WTC11 (cell line): ENCODE measurements at regions not wholly inside any gene's neighbourhood (a gene's known extent, or its start where the extent isn't known, plus 50 kb on each side); places are given as distances from the start of the nearest gene placed in this dataset.

Experiments
- ATAC-seq: fragments of 200-7000 bp; cut with Tn5 transposase; 2 replicates; pipeline ENCODE4 v1.10.0; 2021; ENCODE audit warnings: mild to moderate bottlenecking, moderate library complexity
- CTCF ChIA-PET: fragments of 300-600 bp; sonication (Branson Sonifier 250); formaldehyde crosslinking; loops from one replicate; lab custom pipeline; 2021; ENCODE audit warnings: antibody characterized with exemption; lab: Charles Lee
- POLR2A ChIA-PET: fragments of 350-600 bp; sonication (Branson Sonifier 250); formaldehyde crosslinking; loops from one replicate; lab custom pipeline; 2021; ENCODE audit warnings: antibody characterized with exemption; lab: Charles Lee
- DNase-seq: peaks from one replicate; pipeline ENCODE4 v3.0.0; 2021; ENCODE audit warnings: low spot score
- H3K27ac Mint-ChIP-seq: 2 replicates; pipeline ENCODE4 v1.8.0; 2021; ENCODE audit warnings: mixed read lengths
- H3K27me3 Mint-ChIP-seq: 2 replicates; pipeline ENCODE4 v1.8.0; 2021; ENCODE audit warnings: low read depth, mild to moderate bottlenecking, moderate library complexity, mixed read lengths
- H3K36me3 Mint-ChIP-seq: 2 replicates; pipeline ENCODE4 v1.8.0; 2021; ENCODE audit warnings: mixed read lengths
- H3K4me1 Mint-ChIP-seq: 2 replicates; pipeline ENCODE4 v1.8.0; 2022; ENCODE audit warnings: mixed read lengths
- H3K4me3 Mint-ChIP-seq: 2 replicates; pipeline ENCODE4 v1.8.0; 2021; ENCODE audit warnings: mild to moderate bottlenecking, moderate library complexity, mixed read lengths
- H3K9me3 Mint-ChIP-seq: 2 replicates; pipeline ENCODE4 v1.8.0; 2021; ENCODE audit warnings: mixed read lengths
- AR ChIP-seq: fragments of 250-450 bp; sonication (Bioruptor Pico); IDR thresholded peaks from 2 replicates; pipeline ENCODE4 v1.9.0; 2021; ENCODE audit warnings: mild to moderate bottlenecking
- E2F5 ChIP-seq: sonication (generic); formaldehyde crosslinking; IDR thresholded peaks from 2 replicates; pipeline ENCODE4 v1.8.1; 2022; ENCODE audit warnings: mild to moderate bottlenecking, moderate library complexity, missing genetic modification reagents
- ETV6 ChIP-seq: sonication (generic); formaldehyde crosslinking; IDR thresholded peaks from 2 replicates; pipeline ENCODE4 v1.8.1; 2022; ENCODE audit warnings: mild to moderate bottlenecking, missing genetic modification reagents
- GABPB1 ChIP-seq: sonication (generic); formaldehyde crosslinking; IDR thresholded peaks from 2 replicates; pipeline ENCODE4 v1.8.1; 2023; ENCODE audit warnings: mild to moderate bottlenecking, missing genetic modification reagents
- GTF2I ChIP-seq: fragments of 250-450 bp; sonication (Bioruptor Pico); conservative IDR thresholded peaks from 2 replicates; pipeline ENCODE4 v1.4.0; 2021; ENCODE audit warnings: mild to moderate bottlenecking
- KAT7 ChIP-seq: sonication (generic); formaldehyde crosslinking; IDR thresholded peaks from 2 replicates; pipeline ENCODE4 v1.8.1; 2023; ENCODE audit warnings: missing genetic modification reagents, mild to moderate bottlenecking, borderline replicate concordance
- MYBL2 ChIP-seq: sonication (generic); formaldehyde crosslinking; IDR thresholded peaks from 2 replicates; pipeline ENCODE4 v1.8.1; 2023; ENCODE audit warnings: mild to moderate bottlenecking, moderate library complexity, missing genetic modification reagents
- SP1 ChIP-seq: sonication (generic); formaldehyde crosslinking; conservative IDR thresholded peaks from 2 replicates; pipeline ENCODE4 v1.8.1; 2022; ENCODE audit warnings: missing genetic modification reagents
- ZNF232 ChIP-seq: sonication (generic); formaldehyde crosslinking; IDR thresholded peaks from 2 replicates; pipeline ENCODE4 v1.8.0; 2022; ENCODE audit warnings: mild to moderate bottlenecking, missing genetic modification reagents
- TF ChIP-seq, protein P1 (sequence below): sonication (generic); formaldehyde crosslinking; IDR thresholded peaks from 2 replicates; pipeline ENCODE4 v1.8.1; 2023; ENCODE audit warnings: mild to moderate bottlenecking, missing genetic modification reagents
- TF ChIP-seq, protein P2 (sequence below): fragments of 250-450 bp; sonication (Bioruptor Pico); IDR thresholded peaks from 2 replicates; pipeline ENCODE4 v1.9.0; 2021; ENCODE audit warnings: mild to moderate bottlenecking, borderline replicate concordance
- TF ChIP-seq, protein P3 (sequence below): sonication (generic); formaldehyde crosslinking; IDR thresholded peaks from 2 replicates; pipeline ENCODE4 v1.8.0; 2022; ENCODE audit warnings: mild to moderate bottlenecking, missing genetic modification reagents
- TF ChIP-seq, protein P4 (sequence below): sonication (generic); formaldehyde crosslinking; IDR thresholded peaks from 2 replicates; pipeline ENCODE4 v1.8.1; 2023; ENCODE audit warnings: mild to moderate bottlenecking, moderate library complexity, missing genetic modification reagents
- TF ChIP-seq, protein P5 (sequence below): sonication (generic); formaldehyde crosslinking; IDR thresholded peaks from 2 replicates; pipeline ENCODE4 v1.8.1; 2023; ENCODE audit warnings: mild to moderate bottlenecking, missing genetic modification reagents, moderate library complexity

GRCh38 chr9:121598167-121598964 lies 53.1 kb upstream of the DAB2IP start (continued):
- TF ChIP-seq, protein P1, sequence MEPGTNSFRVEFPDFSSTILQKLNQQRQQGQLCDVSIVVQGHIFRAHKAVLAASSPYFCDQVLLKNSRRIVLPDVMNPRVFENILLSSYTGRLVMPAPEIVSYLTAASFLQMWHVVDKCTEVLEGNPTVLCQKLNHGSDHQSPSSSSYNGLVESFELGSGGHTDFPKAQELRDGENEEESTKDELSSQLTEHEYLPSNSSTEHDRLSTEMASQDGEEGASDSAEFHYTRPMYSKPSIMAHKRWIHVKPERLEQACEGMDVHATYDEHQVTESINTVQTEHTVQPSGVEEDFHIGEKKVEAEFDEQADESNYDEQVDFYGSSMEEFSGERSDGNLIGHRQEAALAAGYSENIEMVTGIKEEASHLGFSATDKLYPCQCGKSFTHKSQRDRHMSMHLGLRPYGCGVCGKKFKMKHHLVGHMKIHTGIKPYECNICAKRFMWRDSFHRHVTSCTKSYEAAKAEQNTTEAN (CRISPR knock-in tag) = peak; percentile 20; the same call in 1 of the 2 replicates
- TF ChIP-seq MYBL2 (CRISPR knock-in tag) (peak; percentile 75; the same call in 1 of the 2 replicates), KAT7 (CRISPR knock-in tag) (peak; percentile 66; the same call in 1 of the 2 replicates)
- TF ChIP-seq, protein P2, sequence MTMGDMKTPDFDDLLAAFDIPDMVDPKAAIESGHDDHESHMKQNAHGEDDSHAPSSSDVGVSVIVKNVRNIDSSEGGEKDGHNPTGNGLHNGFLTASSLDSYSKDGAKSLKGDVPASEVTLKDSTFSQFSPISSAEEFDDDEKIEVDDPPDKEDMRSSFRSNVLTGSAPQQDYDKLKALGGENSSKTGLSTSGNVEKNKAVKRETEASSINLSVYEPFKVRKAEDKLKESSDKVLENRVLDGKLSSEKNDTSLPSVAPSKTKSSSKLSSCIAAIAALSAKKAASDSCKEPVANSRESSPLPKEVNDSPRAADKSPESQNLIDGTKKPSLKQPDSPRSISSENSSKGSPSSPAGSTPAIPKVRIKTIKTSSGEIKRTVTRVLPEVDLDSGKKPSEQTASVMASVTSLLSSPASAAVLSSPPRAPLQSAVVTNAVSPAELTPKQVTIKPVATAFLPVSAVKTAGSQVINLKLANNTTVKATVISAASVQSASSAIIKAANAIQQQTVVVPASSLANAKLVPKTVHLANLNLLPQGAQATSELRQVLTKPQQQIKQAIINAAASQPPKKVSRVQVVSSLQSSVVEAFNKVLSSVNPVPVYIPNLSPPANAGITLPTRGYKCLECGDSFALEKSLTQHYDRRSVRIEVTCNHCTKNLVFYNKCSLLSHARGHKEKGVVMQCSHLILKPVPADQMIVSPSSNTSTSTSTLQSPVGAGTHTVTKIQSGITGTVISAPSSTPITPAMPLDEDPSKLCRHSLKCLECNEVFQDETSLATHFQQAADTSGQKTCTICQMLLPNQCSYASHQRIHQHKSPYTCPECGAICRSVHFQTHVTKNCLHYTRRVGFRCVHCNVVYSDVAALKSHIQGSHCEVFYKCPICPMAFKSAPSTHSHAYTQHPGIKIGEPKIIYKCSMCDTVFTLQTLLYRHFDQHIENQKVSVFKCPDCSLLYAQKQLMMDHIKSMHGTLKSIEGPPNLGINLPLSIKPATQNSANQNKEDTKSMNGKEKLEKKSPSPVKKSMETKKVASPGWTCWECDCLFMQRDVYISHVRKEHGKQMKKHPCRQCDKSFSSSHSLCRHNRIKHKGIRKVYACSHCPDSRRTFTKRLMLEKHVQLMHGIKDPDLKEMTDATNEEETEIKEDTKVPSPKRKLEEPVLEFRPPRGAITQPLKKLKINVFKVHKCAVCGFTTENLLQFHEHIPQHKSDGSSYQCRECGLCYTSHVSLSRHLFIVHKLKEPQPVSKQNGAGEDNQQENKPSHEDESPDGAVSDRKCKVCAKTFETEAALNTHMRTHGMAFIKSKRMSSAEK (CRISPR knock-in tag) = no peak

GRCh38 chr9:121598965-121599871 lies 52.2 kb upstream of the DAB2IP start:
- POLR2A ChIA-PET = interaction anchor here (0.9 to 1.5 kb wide), 4 partner anchors 13 to 144 kb away, joined by 3 to 4 read pairs (median 4); no protein-coding TSS in a partner anchor
- Mint-ChIP-seq H3K27ac (peak overlapping the region; percentile 36; the same call in 1 of the 2 replicates), H3K4me1 (peaks cover 36% of the 10 kb centered on the region), H3K9me3 (peaks cover 12% of the 10 kb centered on the region), H3K36me3 (peaks cover 12% of the 10 kb centered on the region), H3K4me3 (peak overlapping the region; percentile 80), H3K27me3 (peaks cover 21% of the 10 kb centered on the region)
- DNase-seq = peak; percentile 94
- ATAC-seq = peak; percentile 83
- CTCF ChIA-PET = interaction anchor here (0.6 to 3.8 kb wide), 27 partner anchors 10 to 312 kb away, joined by 3 to 38 read pairs (median 4); partner anchors contain the start of gene GGTA1
- TF ChIP-seq ZNF232 (CRISPR knock-in tag) (no peak; the same call in 1 of the 2 replicates), E2F5 (CRISPR knock-in tag) (0 out of 2 replicates have a peak, but pooled peaks have one; percentile 21), ETV6 (CRISPR knock-in tag) (peak; percentile 44; the same call in 1 of the 2 replicates), SP1 (CRISPR knock-in tag) (peak; percentile 54), GABPB1 (CRISPR knock-in tag) (0 out of 2 replicates have a peak, but pooled peaks have one; percentile 14), KAT7 (CRISPR knock-in tag) (0 out of 2 replicates have a peak, but pooled peaks have one; percentile 80), GTF2I (CRISPR knock-in tag) (no peak; the same call in none of the 2 replicates), AR (CRISPR knock-in tag) (no peak)
- TF ChIP-seq, protein P3, sequence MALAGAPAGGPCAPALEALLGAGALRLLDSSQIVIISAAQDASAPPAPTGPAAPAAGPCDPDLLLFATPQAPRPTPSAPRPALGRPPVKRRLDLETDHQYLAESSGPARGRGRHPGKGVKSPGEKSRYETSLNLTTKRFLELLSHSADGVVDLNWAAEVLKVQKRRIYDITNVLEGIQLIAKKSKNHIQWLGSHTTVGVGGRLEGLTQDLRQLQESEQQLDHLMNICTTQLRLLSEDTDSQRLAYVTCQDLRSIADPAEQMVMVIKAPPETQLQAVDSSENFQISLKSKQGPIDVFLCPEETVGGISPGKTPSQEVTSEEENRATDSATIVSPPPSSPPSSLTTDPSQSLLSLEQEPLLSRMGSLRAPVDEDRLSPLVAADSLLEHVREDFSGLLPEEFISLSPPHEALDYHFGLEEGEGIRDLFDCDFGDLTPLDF = no peak
- TF ChIP-seq, protein P4, sequence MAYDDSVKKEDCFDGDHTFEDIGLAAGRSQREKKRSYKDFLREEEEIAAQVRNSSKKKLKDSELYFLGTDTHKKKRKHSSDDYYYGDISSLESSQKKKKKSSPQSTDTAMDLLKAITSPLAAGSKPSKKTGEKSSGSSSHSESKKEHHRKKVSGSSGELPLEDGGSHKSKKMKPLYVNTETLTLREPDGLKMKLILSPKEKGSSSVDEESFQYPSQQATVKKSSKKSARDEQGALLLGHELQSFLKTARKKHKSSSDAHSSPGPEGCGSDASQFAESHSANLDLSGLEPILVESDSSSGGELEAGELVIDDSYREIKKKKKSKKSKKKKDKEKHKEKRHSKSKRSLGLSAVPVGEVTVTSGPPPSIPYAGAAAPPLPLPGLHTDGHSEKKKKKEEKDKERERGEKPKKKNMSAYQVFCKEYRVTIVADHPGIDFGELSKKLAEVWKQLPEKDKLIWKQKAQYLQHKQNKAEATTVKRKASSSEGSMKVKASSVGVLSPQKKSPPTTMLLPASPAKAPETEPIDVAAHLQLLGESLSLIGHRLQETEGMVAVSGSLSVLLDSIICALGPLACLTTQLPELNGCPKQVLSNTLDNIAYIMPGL (CRISPR knock-in tag) = 0 out of 2 replicates have a peak, but pooled peaks have one; percentile 8
- TF ChIP-seq, protein P5, sequence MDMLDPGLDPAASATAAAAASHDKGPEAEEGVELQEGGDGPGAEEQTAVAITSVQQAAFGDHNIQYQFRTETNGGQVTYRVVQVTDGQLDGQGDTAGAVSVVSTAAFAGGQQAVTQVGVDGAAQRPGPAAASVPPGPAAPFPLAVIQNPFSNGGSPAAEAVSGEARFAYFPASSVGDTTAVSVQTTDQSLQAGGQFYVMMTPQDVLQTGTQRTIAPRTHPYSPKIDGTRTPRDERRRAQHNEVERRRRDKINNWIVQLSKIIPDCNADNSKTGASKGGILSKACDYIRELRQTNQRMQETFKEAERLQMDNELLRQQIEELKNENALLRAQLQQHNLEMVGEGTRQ (CRISPR knock-in tag) = peak; percentile 52
